ENCODE measurements at regions not wholly inside any gene's neighbourhood (a gene's known extent, or its start where the extent isn't known, plus 50 kb on each side); places are given as distances from the start of the nearest gene placed in this dataset.

- no peak for DNase-seq
Measured at GRCh38 chr5:172568308-172568910, 72.7 kb upstream of the NEURL1B start.

DNA sequence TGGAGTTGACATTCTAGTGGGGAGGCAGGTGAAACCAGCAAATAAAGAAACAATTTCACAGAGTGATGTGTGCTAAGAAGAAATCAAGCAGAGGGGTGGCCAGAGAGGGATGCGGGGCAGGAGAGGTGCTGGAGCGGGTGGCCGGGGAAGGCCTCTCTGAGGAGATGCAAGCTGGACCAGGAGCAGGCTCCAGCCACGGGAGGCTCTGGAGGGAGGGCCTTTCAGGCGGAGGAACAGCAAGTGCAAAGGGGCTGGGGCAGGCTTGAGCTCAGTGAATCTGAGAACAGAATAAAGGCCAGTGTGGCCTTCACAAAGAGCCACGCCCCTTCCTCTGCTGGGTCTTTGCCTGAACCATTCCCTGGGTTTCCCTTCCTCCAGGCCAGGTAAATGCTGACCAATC is 73.2 kb upstream of the NEURL1B start:
- no peak for DNase-seq

DNA sequence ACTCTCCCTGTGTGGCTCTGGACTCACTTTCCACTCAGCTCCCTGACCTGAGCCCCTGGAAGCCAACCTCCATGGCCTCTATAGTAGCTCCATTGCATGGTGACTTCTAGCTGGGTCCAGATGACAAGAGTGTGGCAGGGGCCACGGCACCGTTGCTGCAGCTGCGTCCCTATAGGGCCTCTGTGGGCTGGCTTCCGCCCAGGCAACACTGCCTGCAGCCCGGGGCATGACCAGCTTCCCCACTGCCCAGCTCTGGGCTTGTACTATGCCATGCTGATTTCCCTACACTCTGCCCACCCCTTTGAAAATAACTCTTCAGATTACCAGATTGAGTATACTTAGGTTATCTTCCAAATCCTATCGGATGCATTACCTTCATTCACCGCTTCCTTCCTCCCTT is 73.8 kb upstream of the NEURL1B start:
- no peak for DNase-seq

- no peak for DNase-seq
Measured at GRCh38 chr5:172565931-172566665, 75.0 kb upstream of the NEURL1B start.

DNA sequence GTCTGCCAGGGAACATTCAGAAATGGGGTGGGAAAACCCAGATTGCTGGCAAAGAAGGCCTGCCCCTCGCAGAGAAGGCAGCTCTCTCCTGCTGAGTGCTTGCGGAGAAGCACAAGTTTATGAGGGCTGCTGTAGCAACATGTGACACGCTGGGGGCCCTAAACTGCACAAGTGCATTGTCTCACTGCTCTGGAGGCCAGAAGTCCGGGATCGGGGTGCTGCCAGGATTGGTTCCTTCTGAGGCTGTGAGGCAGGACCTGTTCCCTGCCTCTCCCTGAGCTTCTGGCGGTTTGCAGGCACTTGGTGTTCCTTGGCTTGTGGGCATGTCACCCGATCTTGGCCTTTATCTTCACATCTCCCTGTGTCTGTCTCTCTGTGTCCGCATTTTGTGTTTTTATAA is 75.6 kb upstream of the NEURL1B start:
- DNase-seq: no peak

DNA sequence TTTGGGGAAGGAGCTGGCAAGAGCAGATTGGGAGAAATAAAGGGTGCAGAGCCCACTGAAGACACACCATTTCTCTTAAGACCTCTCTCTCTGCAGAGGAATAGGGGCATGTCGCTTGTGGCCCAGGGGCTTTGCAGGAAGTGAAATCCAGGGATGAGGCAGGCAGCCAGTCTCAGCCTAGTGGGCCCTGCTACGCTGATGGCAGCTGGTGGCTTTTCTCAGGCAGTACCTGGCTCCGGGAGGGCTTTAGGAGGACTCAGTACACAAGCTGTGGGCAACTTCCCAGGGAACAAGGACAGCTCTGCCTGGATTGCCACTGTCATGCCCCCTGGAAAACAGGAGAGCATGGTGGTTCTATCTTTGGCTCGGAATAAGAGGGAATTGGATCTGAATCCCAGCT is 76.2 kb upstream of the NEURL1B start:
- DNase-seq: peak; percentile 35

DNA sequence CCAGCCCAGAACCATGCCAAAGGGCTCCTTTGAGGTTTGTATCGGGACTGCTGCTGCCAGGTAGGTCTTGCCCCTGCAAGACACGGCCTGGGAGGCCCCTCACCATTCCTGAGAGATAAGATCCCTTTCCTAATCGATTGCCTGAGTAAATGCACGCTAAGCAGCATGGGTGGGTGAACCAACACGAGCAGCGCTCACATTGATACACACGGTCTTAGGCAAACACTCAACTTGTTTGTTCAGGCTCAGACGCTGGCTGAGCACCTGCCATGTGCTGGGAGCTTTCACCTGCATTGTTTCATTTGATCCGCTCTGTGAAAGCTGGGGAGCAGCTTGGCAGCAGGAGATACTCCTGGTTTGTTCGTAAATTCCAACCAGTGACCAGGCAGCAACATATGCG is 76.9 kb upstream of the NEURL1B start:
- DNase-seq: peak; percentile 96

DNA sequence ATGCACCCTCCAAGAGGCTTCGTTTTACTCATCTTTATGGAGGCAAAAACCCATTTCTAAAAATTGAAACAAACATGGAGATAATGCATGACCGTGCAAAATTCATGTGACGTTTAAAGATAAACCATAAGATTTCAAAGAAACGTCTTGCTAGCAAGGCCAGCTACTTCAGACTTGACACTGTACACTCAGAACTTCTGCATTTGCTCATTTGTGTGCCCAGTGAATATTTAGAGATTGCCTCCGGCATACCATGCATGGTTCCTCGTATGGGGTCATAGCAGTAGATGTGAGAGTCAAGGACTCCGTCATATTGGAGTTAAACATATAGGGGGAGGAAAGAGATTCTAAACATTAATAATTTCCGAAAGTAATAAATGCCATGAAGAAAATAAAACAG is 78.6 kb upstream of the NEURL1B start:
- no peak for DNase-seq

GRCh38 chr5:172561151-172561550 is 79.9 kb upstream of the NEURL1B start:
- no peak for DNase-seq

DNA sequence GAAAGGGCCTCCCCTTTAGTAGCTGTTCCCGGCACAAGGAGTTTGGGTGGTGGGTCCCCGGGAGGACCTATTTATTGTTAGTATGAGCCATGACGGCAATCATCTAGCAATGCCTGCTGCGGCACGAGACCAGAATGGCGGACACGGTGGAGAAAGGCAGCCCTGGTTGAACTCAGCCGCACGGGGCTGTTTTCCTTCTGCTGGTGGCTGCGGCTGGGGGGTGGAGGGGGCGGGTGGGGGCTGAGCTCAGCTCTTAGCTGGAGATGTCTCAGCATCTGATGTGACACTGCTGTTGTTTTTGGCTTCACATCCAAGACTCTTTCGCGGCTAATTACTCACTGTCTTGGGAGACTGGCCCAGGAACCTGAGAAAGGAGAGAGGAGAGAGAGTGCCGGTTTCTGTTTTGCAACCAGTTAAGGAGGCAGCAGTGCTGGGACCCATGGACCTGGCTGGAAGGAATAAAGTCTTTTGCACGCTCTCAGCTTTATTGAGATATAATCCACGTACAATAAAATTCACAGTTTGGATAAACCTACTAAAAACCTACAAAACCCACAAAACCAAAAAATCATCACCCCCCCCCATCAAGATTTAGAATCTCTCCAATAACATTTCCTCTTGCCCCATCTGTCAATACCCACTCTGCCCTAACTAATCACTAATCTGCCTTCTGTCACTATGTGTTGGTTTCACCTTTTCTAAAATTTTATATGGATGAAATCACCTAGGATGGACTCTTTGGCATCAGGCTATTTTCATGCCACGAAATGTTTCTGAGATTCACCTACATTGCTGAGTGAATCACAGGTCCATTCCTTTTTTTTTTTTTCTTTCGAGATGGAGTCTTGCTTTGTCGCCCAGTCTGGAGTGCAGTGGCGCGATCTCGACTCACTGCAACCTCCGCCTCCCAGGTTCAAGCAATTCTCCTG is 81.8 kb upstream of the NEURL1B start:
- no peak for DNase-seq

- no peak for DNase-seq
Measured at GRCh38 chr5:172558076-172558976, 82.7 kb upstream of the NEURL1B start.

DNA sequence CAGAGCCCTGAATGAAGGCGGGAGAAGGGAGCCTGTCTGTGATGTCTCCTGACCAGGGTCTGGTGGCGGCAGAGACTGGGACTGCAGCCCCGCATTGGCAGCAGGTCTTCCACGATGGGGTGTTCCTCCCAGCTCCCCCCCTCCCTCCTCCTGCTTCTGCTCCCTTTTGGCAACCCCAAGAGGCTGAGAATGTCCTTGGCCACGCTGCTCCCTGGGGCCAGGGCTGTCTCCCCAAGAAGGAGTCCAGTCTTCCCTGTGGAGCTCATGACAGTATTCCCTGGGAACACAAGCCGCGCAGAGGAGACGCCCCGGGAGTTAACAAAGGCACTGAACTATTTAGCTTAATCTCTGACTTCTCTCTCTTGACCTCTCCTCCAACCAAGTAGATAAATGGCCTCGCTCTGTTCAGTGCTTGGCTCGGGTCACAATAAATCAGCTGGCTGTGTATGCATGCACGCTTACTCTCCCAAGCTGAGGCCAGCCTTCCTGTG is 84.0 kb upstream of the NEURL1B start:
- no peak for DNase-seq

DNA sequence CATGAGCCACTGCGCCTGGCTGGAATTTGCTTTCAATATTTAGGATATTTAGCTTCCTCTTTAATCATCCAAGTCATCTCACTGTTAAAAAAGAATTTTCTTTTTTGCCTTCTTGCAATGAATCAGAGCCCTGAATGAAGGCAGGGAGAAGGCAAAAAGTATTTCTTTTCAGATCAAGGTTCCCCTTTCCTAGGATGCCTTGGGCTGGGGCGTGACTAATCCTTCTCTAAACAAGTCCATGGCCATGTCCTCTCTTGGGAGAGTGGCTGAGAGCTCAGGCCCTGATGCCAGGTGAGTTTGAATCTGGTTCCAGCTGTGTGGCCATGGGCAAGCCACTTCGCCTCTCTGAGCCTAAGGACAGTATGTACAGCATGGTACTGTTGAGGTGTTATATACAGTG is 84.8 kb upstream of the NEURL1B start:
- DNase-seq: no peak

GRCh38 chr5:172554562-172554961 is 86.5 kb upstream of the NEURL1B start:
- DNase-seq: no peak

GRCh38 chr5:172553903-172554302 is 87.2 kb upstream of the NEURL1B start:
- DNase-seq: no peak

GRCh38 chr5:172553167-172553566 is 87.9 kb upstream of the NEURL1B start:
- no peak for DNase-seq

- DNase-seq: no peak
Measured at GRCh38 chr5:172550996-172551395, 90.1 kb upstream of the NEURL1B start.

- no peak for DNase-seq
Measured at GRCh38 chr5:172550096-172550765, 90.8 kb upstream of the NEURL1B start.

GRCh38 chr5:172549696-172550095 is 91.4 kb upstream of the NEURL1B start:
- DNase-seq: peak; percentile 22

DNA sequence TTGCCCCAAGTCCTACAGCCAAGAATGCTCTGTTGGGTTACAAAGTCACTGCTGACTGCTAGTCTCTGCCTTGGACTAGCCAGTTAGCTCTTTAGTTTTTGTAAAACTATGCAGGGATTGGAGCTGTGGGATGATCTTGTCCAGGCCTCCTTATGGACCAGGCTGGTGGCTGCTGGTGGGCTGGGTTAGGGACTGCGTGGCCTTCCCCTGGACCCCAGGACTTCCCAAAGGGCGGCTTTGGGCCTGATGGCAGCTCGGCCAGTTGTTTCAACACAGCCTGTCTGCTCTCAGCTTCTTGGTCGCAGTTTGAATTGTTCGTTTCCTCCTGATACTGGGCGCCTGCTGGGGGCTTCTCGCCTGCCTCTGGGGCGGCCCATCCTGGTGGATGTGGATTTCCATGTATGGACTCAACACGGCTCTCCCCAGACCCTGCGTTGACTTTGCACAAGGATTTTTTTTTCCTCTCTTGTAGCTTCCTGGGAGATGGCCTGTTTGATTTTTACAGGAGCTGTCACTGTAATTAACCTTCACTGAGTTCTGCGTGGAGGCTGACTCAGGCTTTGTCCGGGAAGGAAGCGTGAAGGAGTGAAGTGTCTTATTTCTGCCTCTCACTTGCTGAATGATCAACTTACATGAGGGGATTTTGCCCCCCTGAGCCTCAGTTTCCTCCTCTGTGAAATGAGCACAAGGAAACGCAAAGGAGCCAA is 91.9 kb upstream of the NEURL1B start:
- no peak for DNase-seq

GRCh38 chr5:172548311-172548731 is 92.7 kb upstream of the NEURL1B start:
- no peak for DNase-seq
